Cardiac fibroblast (primary cell): ENCODE measurements at regions not wholly inside any gene's neighbourhood (a gene's known extent, or its start where the extent isn't known, plus 50 kb on each side); places are given as distances from the start of the nearest gene placed in this dataset.
"Not testable (repeated sequence)": the region's sequence is repeated elsewhere in the genome, so short reads cannot be mapped to it uniquely, and the experiment has no call there.

Experiments used
- DNase-seq, 2 donors: peaks; one replicate each; pipeline versions ENCODE4 v3.0.0 to v3.0.0-alpha.2; 2010; ENCODE audit warnings: low read depth in 2 of 2
- H3K4me3 ChIP-seq, 2 donors: replicated peaks in 1 of 2; 1 replicate in 1 of 2; 2 replicates in 1 of 2; pipeline ENCODE4 v1.5.1; 2011; ENCODE audit warnings: low read depth in 2 of 2, low read length in 2 of 2, mild to moderate bottlenecking in 2 of 2, moderate library complexity in 1 of 2
- TF ChIP-seq, protein P1 (sequence below): IDR thresholded peaks from one replicate; pipeline ENCODE4 v1.5.1; 2011; ENCODE audit warnings: low read depth, mild to moderate bottlenecking, low read length, inconsistent platforms

DNA sequence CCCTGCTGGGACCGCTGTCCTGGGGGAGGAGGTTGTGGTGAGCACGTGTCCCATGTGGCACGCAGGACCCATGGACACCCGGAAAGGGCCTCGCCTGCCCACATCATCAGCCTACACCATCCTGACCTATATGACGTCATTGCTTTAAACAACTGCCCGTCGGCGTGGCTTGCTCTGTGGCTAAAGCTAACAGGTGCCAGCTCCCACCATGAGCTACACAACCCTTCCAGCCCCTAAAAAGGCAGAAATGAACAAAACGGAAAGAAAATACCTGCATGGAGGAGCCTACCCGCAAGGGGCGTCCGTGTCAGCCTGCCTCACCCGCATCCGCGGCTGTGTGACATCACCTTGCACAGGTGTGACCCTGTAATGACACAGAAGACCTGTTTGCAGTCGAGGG lies 481.8 kb downstream of the BRD1 start:
- TF ChIP-seq, protein P1, sequence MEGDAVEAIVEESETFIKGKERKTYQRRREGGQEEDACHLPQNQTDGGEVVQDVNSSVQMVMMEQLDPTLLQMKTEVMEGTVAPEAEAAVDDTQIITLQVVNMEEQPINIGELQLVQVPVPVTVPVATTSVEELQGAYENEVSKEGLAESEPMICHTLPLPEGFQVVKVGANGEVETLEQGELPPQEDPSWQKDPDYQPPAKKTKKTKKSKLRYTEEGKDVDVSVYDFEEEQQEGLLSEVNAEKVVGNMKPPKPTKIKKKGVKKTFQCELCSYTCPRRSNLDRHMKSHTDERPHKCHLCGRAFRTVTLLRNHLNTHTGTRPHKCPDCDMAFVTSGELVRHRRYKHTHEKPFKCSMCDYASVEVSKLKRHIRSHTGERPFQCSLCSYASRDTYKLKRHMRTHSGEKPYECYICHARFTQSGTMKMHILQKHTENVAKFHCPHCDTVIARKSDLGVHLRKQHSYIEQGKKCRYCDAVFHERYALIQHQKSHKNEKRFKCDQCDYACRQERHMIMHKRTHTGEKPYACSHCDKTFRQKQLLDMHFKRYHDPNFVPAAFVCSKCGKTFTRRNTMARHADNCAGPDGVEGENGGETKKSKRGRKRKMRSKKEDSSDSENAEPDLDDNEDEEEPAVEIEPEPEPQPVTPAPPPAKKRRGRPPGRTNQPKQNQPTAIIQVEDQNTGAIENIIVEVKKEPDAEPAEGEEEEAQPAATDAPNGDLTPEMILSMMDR, result no peak
- H3K4me3 ChIP-seq, result no peak overlapping the region
- DNase-seq, result no peak

DNA sequence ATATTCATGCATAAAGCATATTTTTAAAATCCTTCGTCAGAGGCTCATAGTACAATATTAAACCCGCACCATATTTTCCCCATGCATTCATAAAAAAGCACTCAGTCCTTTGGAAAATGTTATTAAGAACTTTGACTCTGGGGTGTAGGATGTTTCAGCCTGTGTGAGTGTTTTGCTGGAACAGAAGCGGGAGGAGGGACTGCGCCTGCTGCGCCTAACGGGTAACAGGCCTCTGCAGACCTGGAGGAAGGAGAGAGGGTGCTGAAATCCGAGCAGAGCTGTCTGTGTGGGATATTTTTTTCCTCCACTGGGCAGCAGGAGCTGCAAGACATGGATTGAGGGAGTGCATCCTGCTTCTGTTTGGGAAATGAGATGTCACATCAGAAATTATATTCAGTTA lies 483.0 kb downstream of the BRD1 start:
- TF ChIP-seq, protein P1, result no peak
- no peak for DNase-seq

DNA sequence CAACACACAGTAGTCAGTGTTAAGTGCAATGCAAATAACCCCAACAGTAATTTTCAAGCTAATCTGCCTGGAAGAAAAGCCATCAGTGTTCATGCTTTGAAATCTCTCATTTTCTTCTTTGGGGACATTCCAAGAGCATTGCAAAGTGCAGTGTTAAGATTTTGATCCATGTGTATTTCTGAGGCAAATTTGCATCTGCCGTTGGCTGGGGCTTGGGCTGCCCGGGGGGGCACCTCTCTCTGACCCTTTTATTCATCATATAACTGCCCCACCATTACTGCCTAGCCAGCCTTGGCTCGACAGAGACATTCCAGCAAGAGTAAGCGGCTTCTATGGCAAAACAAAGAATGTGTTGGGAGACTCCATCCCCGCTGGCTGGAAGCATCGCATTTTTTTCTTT lies 483.5 kb downstream of the BRD1 start:
- H3K4me3 ChIP-seq, result no peak overlapping the region
- no peak for DNase-seq
- TF ChIP-seq, protein P1, result no peak

More for the DNA sequence above, 483.0 kb downstream of the BRD1 start:
- no peak overlapping the region for H3K4me3 ChIP-seq

DNA sequence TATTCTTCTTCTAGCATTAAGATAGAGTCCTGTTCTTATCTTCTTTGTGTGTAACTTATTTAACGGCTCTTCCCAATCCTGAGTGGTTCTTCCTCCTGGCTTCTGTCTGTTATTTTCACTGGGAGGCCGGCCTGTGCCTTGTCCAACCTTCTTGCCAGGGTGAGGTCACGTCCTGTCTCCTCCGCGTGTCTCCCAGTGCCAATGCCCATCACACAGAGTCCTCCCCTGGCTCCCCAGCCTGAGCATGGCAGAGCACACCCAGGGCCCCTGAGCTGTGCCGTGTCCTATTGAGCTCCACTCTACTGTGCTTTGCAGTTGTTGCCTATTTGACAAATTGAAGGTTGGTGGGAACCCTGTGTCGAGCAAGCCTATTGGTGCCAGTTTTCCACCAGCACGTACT lies 487.3 kb downstream of the BRD1 start:
- no peak for DNase-seq
- TF ChIP-seq, protein P1, result no peak

DNA sequence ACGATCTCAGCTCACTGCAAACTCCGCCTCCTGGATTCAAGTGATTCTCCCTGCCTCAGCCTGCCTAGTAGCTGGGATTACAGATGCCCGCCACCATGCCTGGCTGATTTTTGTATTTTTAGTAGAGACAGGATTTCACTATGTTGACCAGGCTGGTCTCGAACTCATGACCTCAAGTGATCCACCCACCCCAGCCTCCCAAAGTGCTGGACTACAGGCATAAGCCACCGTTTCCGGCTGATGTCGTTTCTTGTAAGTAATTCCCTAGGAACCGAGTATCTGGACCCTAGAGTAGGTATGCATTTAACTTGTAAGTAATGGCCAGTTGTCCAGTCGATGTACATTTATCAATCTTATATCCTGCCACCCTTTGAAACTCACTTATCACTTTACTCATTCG lies 491.2 kb downstream of the BRD1 start:
- not testable (repeated sequence) for DNase-seq, H3K4me3 ChIP-seq

More for the DNA sequence above, 487.3 kb downstream of the BRD1 start:
- H3K4me3 ChIP-seq, result no peak overlapping the region

DNA sequence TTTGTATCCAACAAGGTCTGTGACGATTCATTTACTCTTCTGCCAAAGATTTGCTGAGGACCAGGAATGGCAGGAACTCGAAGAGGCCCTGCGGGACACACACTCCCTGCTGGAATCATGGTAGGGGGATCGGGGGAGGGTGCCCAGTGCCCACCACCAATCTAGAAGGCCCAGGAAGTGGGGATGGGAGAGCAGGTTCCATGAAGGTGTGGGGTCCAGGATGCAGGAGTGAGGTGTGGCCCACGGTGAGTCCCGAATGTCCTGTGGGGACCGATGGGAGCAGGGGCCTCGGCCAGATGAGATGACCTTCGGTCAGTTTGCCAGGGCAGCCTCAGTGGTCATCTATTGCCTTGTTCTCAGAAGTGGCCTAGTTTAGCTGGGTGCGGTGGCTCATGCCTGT lies 492.7 kb downstream of the BRD1 start:
- TF ChIP-seq, protein P1, result no peak

DNA sequence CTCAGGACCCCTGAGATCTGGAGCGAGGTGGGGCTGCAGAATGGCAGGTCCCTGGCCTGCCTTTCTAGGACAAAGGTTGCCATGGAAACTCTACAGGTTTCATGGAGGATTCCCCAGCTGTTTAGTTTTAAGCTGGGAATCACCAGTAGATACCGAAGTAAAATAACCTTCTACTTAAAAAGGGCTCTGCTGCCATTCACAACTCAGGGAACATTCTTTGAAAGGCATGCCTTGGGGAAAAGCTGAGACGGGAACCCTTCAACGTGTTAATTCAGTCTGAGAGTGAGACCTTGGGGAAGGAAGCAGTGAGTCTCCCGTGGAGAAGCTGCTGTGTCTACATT lies 493.3 kb downstream of the BRD1 start:
- TF ChIP-seq, protein P1, result no peak
- no peak for DNase-seq
- no peak overlapping the region for H3K4me3 ChIP-seq

More for the DNA sequence above, 492.7 kb downstream of the BRD1 start:
- DNase-seq, result no peak
- H3K4me3 ChIP-seq, result no peak overlapping the region
